ENCODE measurements at regions not wholly inside any gene's neighbourhood (a gene's known extent, or its start where the extent isn't known, plus 50 kb on each side); places are given as distances from the start of the nearest gene placed in this dataset.
A peak's percentile ranks its signal among the peaks of the same experiment; 100 is the strongest.

DNA sequence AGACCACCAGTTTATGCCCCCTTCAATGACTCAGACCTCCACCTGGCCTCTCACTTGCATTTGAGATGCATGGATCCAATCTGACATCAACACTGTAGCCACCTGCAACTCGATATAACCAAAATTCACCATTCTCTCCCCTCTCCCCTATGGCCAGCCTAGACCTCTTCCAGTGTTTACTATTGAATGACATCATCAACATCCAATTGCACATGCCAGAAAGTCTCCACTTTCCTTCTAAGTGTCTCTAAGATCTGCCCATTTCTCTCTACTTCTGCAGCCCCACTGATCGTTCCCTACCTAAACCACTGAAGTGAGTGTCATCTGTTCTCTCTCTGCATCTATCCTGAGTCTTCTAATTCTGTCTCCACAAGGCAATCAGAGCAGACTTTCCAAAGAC lies 151.3 kb upstream of the APCDD1 start:
- H3K4me3 Mint-ChIP-seq (ENCODE audit: unreplicated experiment) = no peak overlapping the region
- no peak for DNase-seq (ENCODE audit: unreplicated experiment)
- intact Hi-C loops (cut with micrococcal nuclease) = no loop called here
- peaks cover 9% of the 10 kb centered on the region for H3K9me3 Mint-ChIP-seq (ENCODE audit: unreplicated experiment)
- H3K27me3 Mint-ChIP-seq (ENCODE audit: insufficient read depth, unreplicated experiment) = no peaks in the 10 kb centered on the region
- H3K36me3 Mint-ChIP-seq (ENCODE audit: insufficient read depth, unreplicated experiment) = no peaks in the 10 kb centered on the region
- ChIA-PET POLR2A (no interaction called here), CTCF (no interaction called here)
- H3K27ac Mint-ChIP-seq (ENCODE audit: low read depth, unreplicated experiment) = no peak overlapping the region
- H3K4me1 Mint-ChIP-seq (ENCODE audit: insufficient read depth, unreplicated experiment) = peaks cover 23% of the 10 kb centered on the region
- BruUV-seq (replicated peaks) = no TSS peak
- TF ChIP-seq, protein P1, sequence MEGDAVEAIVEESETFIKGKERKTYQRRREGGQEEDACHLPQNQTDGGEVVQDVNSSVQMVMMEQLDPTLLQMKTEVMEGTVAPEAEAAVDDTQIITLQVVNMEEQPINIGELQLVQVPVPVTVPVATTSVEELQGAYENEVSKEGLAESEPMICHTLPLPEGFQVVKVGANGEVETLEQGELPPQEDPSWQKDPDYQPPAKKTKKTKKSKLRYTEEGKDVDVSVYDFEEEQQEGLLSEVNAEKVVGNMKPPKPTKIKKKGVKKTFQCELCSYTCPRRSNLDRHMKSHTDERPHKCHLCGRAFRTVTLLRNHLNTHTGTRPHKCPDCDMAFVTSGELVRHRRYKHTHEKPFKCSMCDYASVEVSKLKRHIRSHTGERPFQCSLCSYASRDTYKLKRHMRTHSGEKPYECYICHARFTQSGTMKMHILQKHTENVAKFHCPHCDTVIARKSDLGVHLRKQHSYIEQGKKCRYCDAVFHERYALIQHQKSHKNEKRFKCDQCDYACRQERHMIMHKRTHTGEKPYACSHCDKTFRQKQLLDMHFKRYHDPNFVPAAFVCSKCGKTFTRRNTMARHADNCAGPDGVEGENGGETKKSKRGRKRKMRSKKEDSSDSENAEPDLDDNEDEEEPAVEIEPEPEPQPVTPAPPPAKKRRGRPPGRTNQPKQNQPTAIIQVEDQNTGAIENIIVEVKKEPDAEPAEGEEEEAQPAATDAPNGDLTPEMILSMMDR (IDR thresholded peaks at IDR 0.05; ENCODE audit: unreplicated experiment) = no peak

DNA sequence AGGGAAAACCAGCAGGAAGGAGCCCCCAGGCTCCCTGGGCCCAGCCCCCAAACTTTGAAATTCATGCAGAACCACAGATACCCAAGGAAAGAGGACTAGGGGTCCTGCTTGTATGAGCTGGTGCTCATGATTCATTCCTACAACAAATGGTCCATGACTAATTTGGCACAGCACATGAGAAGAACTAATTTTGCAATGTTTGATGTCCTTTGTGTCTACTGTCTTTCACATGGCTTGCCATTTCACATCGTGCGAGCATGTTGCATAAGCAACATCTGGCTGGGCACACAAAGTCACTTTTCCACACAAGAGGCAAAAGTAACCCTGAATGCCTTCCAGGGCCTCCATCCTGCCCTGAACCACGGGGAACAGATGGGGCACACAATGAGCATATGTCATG lies 149.6 kb upstream of the APCDD1 start:
- no peaks in the 10 kb centered on the region for H3K27me3 Mint-ChIP-seq (ENCODE audit: insufficient read depth, unreplicated experiment)
- intact Hi-C loops (cut with micrococcal nuclease) = no loop called here
- CTCF ChIA-PET = interaction anchor here (1.2 kb wide), 1 partner anchor 114 kb away, joined by 3 read pairs; no protein-coding TSS in a partner anchor
- BruUV-seq (replicated peaks) = no TSS peak
- peaks cover 9% of the 10 kb centered on the region for H3K9me3 Mint-ChIP-seq (ENCODE audit: unreplicated experiment)
- DNase-seq (ENCODE audit: unreplicated experiment) = peak; percentile 92
- POLR2A ChIA-PET = interaction anchor here (0.6 kb wide), 1 partner anchor 1189 kb away, joined by 3 read pairs; no protein-coding TSS in a partner anchor
- H3K27ac Mint-ChIP-seq (ENCODE audit: low read depth, unreplicated experiment) = peak overlapping the region; percentile 33
- H3K4me1 Mint-ChIP-seq (ENCODE audit: insufficient read depth, unreplicated experiment) = peaks cover 23% of the 10 kb centered on the region
- H3K36me3 Mint-ChIP-seq (ENCODE audit: insufficient read depth, unreplicated experiment) = no peaks in the 10 kb centered on the region
- TF ChIP-seq, protein P1 (IDR thresholded peaks at IDR 0.05; ENCODE audit: unreplicated experiment) = no peak
- H3K4me3 Mint-ChIP-seq (ENCODE audit: unreplicated experiment) = no peak overlapping the region

DNA sequence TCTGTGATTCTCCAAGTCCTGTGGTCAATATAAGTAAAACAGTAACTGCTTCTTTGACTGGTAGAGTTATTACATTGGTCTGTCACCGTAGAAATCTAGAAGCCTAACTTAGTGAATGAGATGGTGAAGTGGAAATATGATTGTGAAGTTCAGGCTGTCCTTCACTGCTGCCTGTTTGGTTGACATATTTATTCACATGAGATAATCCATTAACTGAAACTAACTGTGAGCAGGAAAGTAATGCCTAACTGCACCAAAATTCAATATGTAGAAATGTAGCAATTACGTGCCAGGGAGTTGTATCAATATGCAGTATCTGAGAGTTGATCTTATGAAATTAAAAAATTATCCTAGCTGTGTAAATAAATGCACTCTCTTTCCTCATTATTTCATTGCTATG lies 147.7 kb upstream of the APCDD1 start:
- H3K27ac Mint-ChIP-seq (ENCODE audit: low read depth, unreplicated experiment) = no peak overlapping the region
- no peak for DNase-seq (ENCODE audit: unreplicated experiment)
- ChIA-PET CTCF (no interaction called here), POLR2A (no interaction called here)
- no TSS peak for BruUV-seq (replicated peaks)
- TF ChIP-seq, protein P1 (IDR thresholded peaks at IDR 0.05; ENCODE audit: unreplicated experiment) = no peak
- peaks cover 19% of the 10 kb centered on the region for H3K4me1 Mint-ChIP-seq (ENCODE audit: insufficient read depth, unreplicated experiment)
- no peaks in the 10 kb centered on the region for H3K36me3 Mint-ChIP-seq (ENCODE audit: insufficient read depth, unreplicated experiment)
- H3K27me3 Mint-ChIP-seq (ENCODE audit: insufficient read depth, unreplicated experiment) = no peaks in the 10 kb centered on the region
- intact Hi-C loops (cut with micrococcal nuclease) = no loop called here
- peaks cover 9% of the 10 kb centered on the region for H3K9me3 Mint-ChIP-seq (ENCODE audit: unreplicated experiment)
- no peak overlapping the region for H3K4me3 Mint-ChIP-seq (ENCODE audit: unreplicated experiment)

DNA sequence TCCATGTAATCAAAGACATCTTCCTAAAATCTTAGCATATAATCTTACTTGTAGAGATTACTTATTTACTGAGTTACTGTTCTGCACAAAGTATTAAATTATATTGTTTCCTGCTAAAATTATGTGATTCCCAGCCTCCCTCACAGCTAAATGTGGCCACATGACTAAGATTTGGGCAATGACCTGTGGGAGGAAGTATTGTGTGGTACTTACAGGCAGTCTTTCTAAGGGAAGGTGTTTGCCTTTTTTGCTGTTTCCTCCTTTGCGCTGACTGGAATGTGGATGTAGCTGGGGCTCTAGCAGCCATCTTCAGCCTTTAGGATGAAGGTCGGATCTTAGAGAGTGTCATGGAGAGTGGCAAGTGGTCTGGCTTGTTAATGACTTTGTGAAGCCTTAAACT lies 146.3 kb upstream of the APCDD1 start:
- Mint-ChIP-seq H3K9me3 (ENCODE audit: unreplicated experiment) (peaks cover 2% of the 10 kb centered on the region), H3K4me3 (ENCODE audit: unreplicated experiment) (no peak overlapping the region), H3K36me3 (ENCODE audit: insufficient read depth, unreplicated experiment) (no peaks in the 10 kb centered on the region), H3K4me1 (ENCODE audit: insufficient read depth, unreplicated experiment) (peaks cover 13% of the 10 kb centered on the region), H3K27ac (ENCODE audit: low read depth, unreplicated experiment) (no peak overlapping the region), H3K27me3 (ENCODE audit: insufficient read depth, unreplicated experiment) (no peaks in the 10 kb centered on the region)
- intact Hi-C loops (cut with micrococcal nuclease) = no loop called here
- ChIA-PET CTCF (no interaction called here), POLR2A (no interaction called here)
- TF ChIP-seq, protein P1 (IDR thresholded peaks at IDR 0.05; ENCODE audit: unreplicated experiment) = no peak
- BruUV-seq (replicated peaks) = no TSS peak
- no peak for DNase-seq (ENCODE audit: unreplicated experiment)
